CD8-positive, alpha-beta memory T cell (primary cell): ENCODE measurements at regions not wholly inside any gene's neighbourhood (a gene's known extent, or its start where the extent isn't known, plus 50 kb on each side); places are given as distances from the start of the nearest gene placed in this dataset.

ENCODE experiments used
- CTCF ChIA-PET: fragments of 350-600 bp; sonication (Branson Sonifier 250); formaldehyde crosslinking; loops from one replicate; lab custom pipeline; 2021; ENCODE audit warnings: antibody characterized with exemption; lab: Charles Lee
- POLR2A ChIA-PET: fragments of 350-600 bp; sonication (Branson Sonifier 250); formaldehyde crosslinking; loops from one replicate; lab custom pipeline; 2021; ENCODE audit warnings: antibody characterized with exemption; lab: Charles Lee
- DNase-seq, 5 donors: peaks; one replicate each; pipeline versions ENCODE4 v3.0.0 to v3.0.0-alpha.2; 2020 to 2022; ENCODE audit warnings: mixed read lengths in 1 of 5
- H3K27ac ChIP-seq: one replicate; pipeline ENCODE4 v1.7.0; 2013; ENCODE audit warnings: low read depth, mild to moderate bottlenecking, low read length, moderate library complexity
- H3K27me3 ChIP-seq: 2 replicates; pipeline ENCODE4 v1.7.0; 2013; ENCODE audit warnings: low read length, mild to moderate bottlenecking; ENCODE audit not compliant: insufficient read depth, poor library complexity, severe bottlenecking
- H3K36me3 ChIP-seq: 2 replicates; pipeline ENCODE4 v1.7.0; 2013; ENCODE audit warnings: mild to moderate bottlenecking, low read length, moderate library complexity; ENCODE audit not compliant: insufficient read depth
- H3K4me1 ChIP-seq: 2 replicates; pipeline ENCODE4 v1.7.0; 2013; ENCODE audit warnings: mild to moderate bottlenecking, low read length, moderate library complexity; ENCODE audit not compliant: insufficient read depth
- H3K4me3 ChIP-seq: 2 replicates; pipeline ENCODE4 v1.7.0; 2013; ENCODE audit warnings: mild to moderate bottlenecking, low read length
- H3K9me3 ChIP-seq: 2 replicates; pipeline ENCODE4 v1.7.0; 2013; ENCODE audit warnings: mild to moderate bottlenecking, low read length
- H3K27ac Mint-ChIP-seq, 8 donors: one replicate each; pipeline ENCODE4 v1.8.0; 2020 to 2021; ENCODE audit warnings: mixed read lengths in 8 of 8, mild to moderate bottlenecking in 6 of 8, inconsistent platforms in 3 of 8, moderate library complexity in 3 of 8
- H3K27me3 Mint-ChIP-seq, 2 donors: one replicate each; pipeline ENCODE4 v1.8.0; 2020 to 2021; ENCODE audit warnings: mixed read lengths in 2 of 2, mild to moderate bottlenecking in 1 of 2, moderate library complexity in 1 of 2
- H3K36me3 Mint-ChIP-seq, 3 donors: one replicate each; pipeline ENCODE4 v1.8.0; 2020 to 2021; ENCODE audit warnings: mixed read lengths in 3 of 3, inconsistent platforms in 1 of 3, mild to moderate bottlenecking in 1 of 3
- H3K4me1 Mint-ChIP-seq, 3 donors: one replicate each; pipeline ENCODE4 v1.8.0; 2020 to 2021; ENCODE audit warnings: mixed read lengths in 3 of 3, inconsistent platforms in 1 of 3, mild to moderate bottlenecking in 1 of 3
- H3K4me3 Mint-ChIP-seq, 7 donors: one replicate each; pipeline ENCODE4 v1.8.0; 2020 to 2021; ENCODE audit warnings: mixed read lengths in 7 of 7, mild to moderate bottlenecking in 6 of 7, moderate library complexity in 4 of 7, inconsistent platforms in 2 of 7
- H3K9me3 Mint-ChIP-seq, 5 donors: one replicate each; pipeline ENCODE4 v1.8.0; 2020 to 2022; ENCODE audit warnings: mixed read lengths in 5 of 5, mild to moderate bottlenecking in 3 of 5, moderate library complexity in 2 of 5, inconsistent platforms in 1 of 5

DNA sequence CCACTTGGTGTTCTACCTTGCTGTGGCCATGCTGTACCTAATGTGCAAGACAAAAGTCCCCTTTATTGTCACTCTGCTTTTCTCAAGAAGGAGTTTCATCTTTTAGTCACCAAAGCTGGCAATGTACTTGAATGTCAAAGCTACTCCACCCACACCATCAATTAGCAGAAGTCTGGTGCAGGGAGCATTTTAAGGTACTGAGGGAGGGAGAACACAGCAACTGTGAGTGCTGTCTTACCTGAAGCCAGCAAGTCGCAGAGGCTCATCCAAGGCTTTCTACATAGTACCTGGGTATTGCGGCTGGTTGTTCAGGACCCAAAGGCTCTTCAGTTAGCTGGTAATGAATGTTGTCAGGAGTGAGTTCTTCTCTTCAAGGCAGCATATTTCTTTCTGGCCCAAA lies 820.4 kb downstream of the OTOL1 start:
- no peak overlapping the region for H3K27ac ChIP-seq
- ChIA-PET CTCF (no interaction called here), POLR2A (no interaction called here)
- H3K9me3 Mint-ChIP-seq, result peaks cover 4 to 16% (median 6%) of the 10 kb centered on the region in 5 donors
- H3K36me3 Mint-ChIP-seq, result no peaks in the 10 kb centered on the region
- H3K4me1 Mint-ChIP-seq, result no peaks in the 10 kb centered on the region
- no peak overlapping the region for H3K27ac Mint-ChIP-seq
- no peaks in the 10 kb centered on the region for H3K4me1 ChIP-seq
- no peak overlapping the region for H3K4me3 ChIP-seq
- H3K27me3 Mint-ChIP-seq, result no peaks in the 10 kb centered on the region
- no peak for DNase-seq
- no peaks in the 10 kb centered on the region for H3K27me3 ChIP-seq
- no peak overlapping the region for H3K4me3 Mint-ChIP-seq
- no peaks in the 10 kb centered on the region for H3K9me3 ChIP-seq
- H3K36me3 ChIP-seq, result no peaks in the 10 kb centered on the region

DNA sequence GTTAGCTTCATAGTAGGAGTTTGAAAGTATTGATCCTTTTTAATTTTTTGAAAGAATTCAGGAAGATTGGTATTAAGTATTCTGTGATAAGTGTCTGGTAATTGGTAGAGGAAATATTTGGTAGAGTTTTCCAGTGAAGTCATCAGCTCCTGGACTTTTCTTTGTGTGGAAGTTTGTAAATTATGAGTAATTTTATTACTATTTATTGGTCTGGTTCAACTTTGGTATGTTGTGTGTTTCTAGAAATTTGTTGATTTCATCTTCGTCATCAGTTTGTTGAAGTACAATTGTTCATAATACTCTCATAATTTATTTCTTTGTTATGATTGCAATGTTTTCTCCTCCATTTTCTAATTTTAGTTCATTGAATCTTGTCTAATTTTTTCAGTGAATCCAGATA lies 832.0 kb downstream of the OTOL1 start:
- DNase-seq, result no peak
- no peaks in the 10 kb centered on the region for H3K27me3 Mint-ChIP-seq
- POLR2A ChIA-PET, result no interaction called here
- H3K4me3 ChIP-seq, result no peak overlapping the region
- no peak overlapping the region for H3K4me3 Mint-ChIP-seq
- CTCF ChIA-PET, result no interaction called here
- H3K27me3 ChIP-seq, result no peaks in the 10 kb centered on the region
- H3K36me3 Mint-ChIP-seq, result no peaks in the 10 kb centered on the region
- no peaks in the 10 kb centered on the region for H3K9me3 ChIP-seq
- no peak overlapping the region for H3K27ac Mint-ChIP-seq
- peaks cover 3 to 27% (median 5%) of the 10 kb centered on the region in 5 donors for H3K9me3 Mint-ChIP-seq
- no peaks in the 10 kb centered on the region for H3K36me3 ChIP-seq
- H3K4me1 ChIP-seq, result no peaks in the 10 kb centered on the region
- no peaks in the 10 kb centered on the region for H3K4me1 Mint-ChIP-seq
- no peak overlapping the region for H3K27ac ChIP-seq

DNA sequence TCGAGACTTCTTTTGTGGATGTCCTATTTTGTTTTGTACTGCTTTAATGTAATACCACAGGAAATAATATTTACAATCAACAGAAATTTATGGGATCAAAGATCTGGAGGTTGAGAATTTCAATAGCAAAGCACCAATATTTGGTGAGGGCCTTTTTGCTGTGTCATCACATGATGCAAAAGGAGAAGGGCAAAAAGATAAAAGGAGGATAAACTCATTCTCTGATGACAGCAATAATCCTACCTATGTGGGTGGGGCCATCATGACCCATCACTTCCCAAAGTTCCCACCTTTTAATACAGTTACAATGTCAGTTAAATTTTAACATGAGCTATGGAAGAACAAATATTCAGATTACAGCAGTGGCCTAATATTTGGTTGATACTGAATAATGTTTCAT lies 832.9 kb downstream of the OTOL1 start:
- H3K27me3 ChIP-seq, result no peaks in the 10 kb centered on the region
- Mint-ChIP-seq H3K9me3 (peaks cover 3 to 27% (median 6%) of the 10 kb centered on the region in 5 donors), H3K27me3 (no peaks in the 10 kb centered on the region), H3K4me3 (no peak overlapping the region), H3K4me1 (no peaks in the 10 kb centered on the region), H3K27ac (no peak overlapping the region), H3K36me3 (no peaks in the 10 kb centered on the region)
- no peak for DNase-seq
- no peak overlapping the region for H3K4me3 ChIP-seq
- no peak overlapping the region for H3K27ac ChIP-seq
- ChIA-PET POLR2A (no interaction called here), CTCF (no interaction called here)
- H3K36me3 ChIP-seq, result no peaks in the 10 kb centered on the region
- H3K9me3 ChIP-seq, result no peaks in the 10 kb centered on the region
- H3K4me1 ChIP-seq, result no peaks in the 10 kb centered on the region

DNA sequence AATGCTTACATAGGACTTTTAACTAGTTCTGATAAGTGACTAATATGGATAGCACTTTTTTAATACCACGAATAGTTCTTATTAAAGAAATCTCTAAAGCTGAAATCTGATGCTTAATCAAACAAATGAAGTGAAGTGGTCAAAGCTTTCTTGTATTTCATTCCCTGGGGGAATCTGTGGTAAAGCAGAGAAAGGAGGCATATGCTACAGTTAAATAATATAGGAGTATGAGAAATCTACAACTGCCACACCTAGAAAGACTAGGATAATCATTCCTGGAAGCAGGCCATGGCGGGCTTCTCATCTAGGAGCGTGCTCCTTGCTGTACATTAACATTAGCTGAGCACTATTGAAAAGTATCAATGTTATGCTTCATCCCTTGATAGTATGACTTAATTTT lies 835.7 kb downstream of the OTOL1 start:
- Mint-ChIP-seq H3K4me3 (no peak overlapping the region), H3K27me3 (no peaks in the 10 kb centered on the region), H3K36me3 (no peaks in the 10 kb centered on the region), H3K4me1 (no peaks in the 10 kb centered on the region), H3K27ac (no peak overlapping the region), H3K9me3 (peaks cover 3 to 27% (median 7%) of the 10 kb centered on the region in 5 donors)
- Histone ChIP-seq H3K27me3 (no peaks in the 10 kb centered on the region), H3K9me3 (no peaks in the 10 kb centered on the region), H3K36me3 (no peaks in the 10 kb centered on the region), H3K4me1 (no peaks in the 10 kb centered on the region), H3K4me3 (no peak overlapping the region), H3K27ac (no peak overlapping the region)
- CTCF ChIA-PET, result no interaction called here
- POLR2A ChIA-PET, result no interaction called here
- no peak for DNase-seq

DNA sequence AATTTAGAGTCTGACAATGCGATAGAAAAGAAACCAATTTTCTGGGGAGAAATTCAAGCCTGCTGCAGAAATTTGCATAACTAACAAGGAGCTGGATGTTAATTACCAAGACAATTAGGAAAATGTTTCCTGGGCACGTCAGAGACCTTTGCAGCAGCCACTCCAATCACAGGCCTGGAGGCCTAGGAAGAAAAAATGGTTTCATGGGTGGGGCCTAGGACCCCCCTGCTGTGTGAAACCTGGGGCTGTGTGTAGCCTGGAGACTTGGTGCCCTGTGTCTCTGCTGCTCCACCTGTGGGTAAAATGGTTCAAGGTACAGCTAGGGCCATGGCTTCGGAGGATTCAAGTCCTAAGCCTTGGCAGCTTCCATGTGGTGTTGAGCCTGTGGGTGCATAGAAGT lies 837.9 kb downstream of the OTOL1 start:
- H3K36me3 ChIP-seq, result no peaks in the 10 kb centered on the region
- H3K4me3 Mint-ChIP-seq, result no peak overlapping the region
- no peaks in the 10 kb centered on the region for H3K27me3 Mint-ChIP-seq
- H3K4me1 ChIP-seq, result no peaks in the 10 kb centered on the region
- H3K9me3 Mint-ChIP-seq, result peaks cover 3 to 14% (median 5%) of the 10 kb centered on the region in 5 donors
- ChIA-PET POLR2A (no interaction called here), CTCF (no interaction called here)
- no peaks in the 10 kb centered on the region for H3K27me3 ChIP-seq
- no peak overlapping the region for H3K27ac Mint-ChIP-seq
- H3K4me3 ChIP-seq, result no peak overlapping the region
- no peak overlapping the region for H3K27ac ChIP-seq
- H3K9me3 ChIP-seq, result no peaks in the 10 kb centered on the region
- no peak for DNase-seq
- H3K4me1 Mint-ChIP-seq, result no peaks in the 10 kb centered on the region
- no peaks in the 10 kb centered on the region for H3K36me3 Mint-ChIP-seq

DNA sequence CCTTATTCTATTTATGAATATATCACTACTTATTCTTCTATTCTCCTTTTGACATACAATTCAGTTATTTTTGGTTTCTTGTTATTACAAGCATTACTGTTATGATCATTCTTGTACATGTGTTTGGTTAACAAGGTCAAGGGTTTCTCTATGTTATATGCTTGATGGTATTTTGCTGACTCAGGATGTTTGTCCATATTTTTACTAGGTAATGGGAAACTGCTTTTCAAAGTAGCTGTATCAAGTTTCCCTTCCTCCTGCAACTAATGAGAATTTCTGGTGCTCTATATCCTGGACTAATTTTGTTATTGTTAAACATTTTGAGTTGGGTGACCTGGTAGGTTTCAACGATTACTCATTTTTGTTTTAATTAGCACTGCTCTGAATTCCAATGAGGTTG lies 841.0 kb downstream of the OTOL1 start:
- peaks cover 4 to 10% (median 5%) of the 10 kb centered on the region in 5 donors for H3K9me3 Mint-ChIP-seq
- ChIA-PET CTCF (no interaction called here), POLR2A (no interaction called here)
- no peaks in the 10 kb centered on the region for H3K36me3 Mint-ChIP-seq
- Histone ChIP-seq H3K27me3 (no peaks in the 10 kb centered on the region), H3K4me1 (no peaks in the 10 kb centered on the region), H3K27ac (no peak overlapping the region), H3K36me3 (no peaks in the 10 kb centered on the region), H3K4me3 (no peak overlapping the region), H3K9me3 (no peaks in the 10 kb centered on the region)
- H3K27ac Mint-ChIP-seq, result no peak overlapping the region
- H3K4me3 Mint-ChIP-seq, result no peak overlapping the region
- no peaks in the 10 kb centered on the region for H3K4me1 Mint-ChIP-seq
- H3K27me3 Mint-ChIP-seq, result no peaks in the 10 kb centered on the region
- DNase-seq, result no peak

DNA sequence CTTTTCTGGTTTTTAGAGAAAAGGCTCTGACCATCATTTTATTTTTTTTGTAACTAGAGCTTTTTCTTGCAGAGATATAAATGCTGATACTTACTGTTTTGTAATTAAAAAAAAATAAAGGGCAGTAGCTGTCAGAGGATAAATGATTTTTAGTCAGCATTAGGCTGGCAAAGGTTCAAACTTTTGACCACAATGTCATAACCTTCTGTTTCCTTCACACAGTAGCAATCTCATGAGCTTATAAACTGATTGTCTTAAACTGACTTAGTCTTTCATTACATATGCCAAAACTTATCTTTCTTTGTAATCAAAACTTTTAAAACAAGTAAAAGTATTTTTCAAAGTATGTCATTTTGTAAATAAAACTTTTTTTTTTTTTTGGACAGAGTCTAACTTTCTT lies 841.9 kb downstream of the OTOL1 start:
- no peaks in the 10 kb centered on the region for H3K36me3 ChIP-seq
- H3K4me3 ChIP-seq, result no peak overlapping the region
- ChIA-PET POLR2A (no interaction called here), CTCF (no interaction called here)
- DNase-seq, result no peak
- Mint-ChIP-seq H3K27me3 (no peaks in the 10 kb centered on the region), H3K4me3 (no peak overlapping the region), H3K36me3 (no peaks in the 10 kb centered on the region), H3K9me3 (peaks cover 4 to 5% (median 5%) of the 10 kb centered on the region in 5 donors), H3K27ac (no peak overlapping the region), H3K4me1 (no peaks in the 10 kb centered on the region)
- H3K27me3 ChIP-seq, result no peaks in the 10 kb centered on the region
- H3K27ac ChIP-seq, result no peak overlapping the region
- no peaks in the 10 kb centered on the region for H3K9me3 ChIP-seq
- H3K4me1 ChIP-seq, result no peaks in the 10 kb centered on the region

DNA sequence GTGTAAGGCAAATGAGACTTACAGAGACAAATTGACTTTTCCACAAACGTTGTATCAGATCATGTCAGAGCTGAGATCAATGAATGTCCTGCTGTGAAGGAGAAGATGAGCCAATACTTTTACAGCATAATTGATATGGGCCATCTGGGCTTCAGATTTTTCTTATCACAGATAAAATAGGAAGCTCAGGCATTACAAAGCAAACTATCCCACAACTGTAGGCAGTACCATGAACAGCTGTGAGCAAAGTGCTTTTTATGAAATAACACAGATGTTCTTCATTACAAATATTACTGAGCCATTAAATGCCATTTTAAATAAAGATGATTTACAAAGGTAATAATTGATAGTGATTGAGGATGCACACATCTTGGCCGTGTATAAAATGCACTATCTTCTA lies 852.3 kb downstream of the OTOL1 start:
- no peak overlapping the region for H3K27ac ChIP-seq
- H3K4me1 ChIP-seq, result no peaks in the 10 kb centered on the region
- no peak overlapping the region for H3K4me3 ChIP-seq
- H3K9me3 ChIP-seq, result no peaks in the 10 kb centered on the region
- CTCF ChIA-PET, result no interaction called here
- no peaks in the 10 kb centered on the region for H3K27me3 ChIP-seq
- Mint-ChIP-seq H3K4me3 (no peak overlapping the region), H3K9me3 (peaks cover 2 to 14% (median 6%) of the 10 kb centered on the region in 5 donors), H3K27ac (no peak overlapping the region), H3K27me3 (no peaks in the 10 kb centered on the region), H3K4me1 (no peaks in the 10 kb centered on the region), H3K36me3 (no peaks in the 10 kb centered on the region)
- POLR2A ChIA-PET, result no interaction called here
- no peaks in the 10 kb centered on the region for H3K36me3 ChIP-seq
- DNase-seq, result no peak

DNA sequence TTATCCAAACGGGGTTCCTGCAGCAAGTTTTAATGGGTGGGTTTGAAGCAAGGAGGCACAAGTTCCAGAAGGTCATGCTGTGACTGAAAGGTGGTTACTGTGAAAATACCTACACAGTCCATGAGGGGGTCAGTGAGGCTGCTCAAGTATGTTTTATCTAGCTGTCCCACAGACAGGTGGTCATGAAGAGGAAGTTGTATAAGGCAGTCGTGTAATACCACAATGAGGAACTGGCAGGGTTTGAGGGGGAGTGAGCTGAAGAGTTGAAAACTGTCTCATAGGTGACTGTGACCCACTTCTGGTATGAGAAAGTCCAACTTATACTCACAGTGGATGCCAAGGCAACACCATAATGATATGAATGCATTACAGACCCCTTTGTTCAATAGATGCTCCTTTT lies 856.8 kb downstream of the OTOL1 start:
- Mint-ChIP-seq H3K9me3 (peaks cover 2 to 21% (median 10%) of the 10 kb centered on the region in 5 donors), H3K27me3 (no peaks in the 10 kb centered on the region), H3K4me1 (no peaks in the 10 kb centered on the region), H3K4me3 (no peak overlapping the region), H3K27ac (no peak overlapping the region), H3K36me3 (no peaks in the 10 kb centered on the region)
- no peak overlapping the region for H3K27ac ChIP-seq
- DNase-seq, result no peak
- H3K9me3 ChIP-seq, result no peaks in the 10 kb centered on the region
- CTCF ChIA-PET, result no interaction called here
- H3K36me3 ChIP-seq, result no peaks in the 10 kb centered on the region
- POLR2A ChIA-PET, result no interaction called here
- no peak overlapping the region for H3K4me3 ChIP-seq
- H3K4me1 ChIP-seq, result no peaks in the 10 kb centered on the region
- H3K27me3 ChIP-seq, result no peaks in the 10 kb centered on the region
